ENCODE measurements at regions not wholly inside any gene's neighbourhood (a gene's known extent, or its start where the extent isn't known, plus 50 kb on each side); places are given as distances from the start of the nearest gene placed in this dataset.
"Not testable (repeated sequence)": the region's sequence is repeated elsewhere in the genome, so short reads cannot be mapped to it uniquely, and the experiment has no call there.

- Histone ChIP-seq H3K9me3 (no peaks in the 10 kb centered on the region), H3K4me1 (no peaks in the 10 kb centered on the region), H3K27me3 (no peaks in the 10 kb centered on the region)
Observed at GRCh38 chr17:47057830-47058229, 78.8 kb upstream of the RPRML start.

GRCh38 chr17:47057279-47057678, 78.2 kb upstream of the RPRML start:
- H3K4me1 ChIP-seq, H3K27me3 ChIP-seq, H3K4me3 ChIP-seq, H3K9me3 ChIP-seq, H3K27ac ChIP-seq, DNase-seq: not testable (repeated sequence)
- peaks cover 0 to 34% (median 0%) of the 10 kb centered on the region in 3 donors for H3K36me3 ChIP-seq

More at GRCh38 chr17:47057830-47058229, 78.8 kb upstream of the RPRML start:
- no peak for DNase-seq
- H3K4me3 ChIP-seq = no peak overlapping the region
- H3K36me3 ChIP-seq = peaks cover 0 to 33% (median 0%) of the 10 kb centered on the region in 3 donors
- H3K27ac ChIP-seq = no peak overlapping the region
- no peak for TF ChIP-seq POLR2A (IDR thresholded peaks at IDR 0.05)
- no peak for TF ChIP-seq CTCF (IDR thresholded peaks at IDR 0.05)

GRCh38 chr17:47056687-47057086, 77.6 kb upstream of the RPRML start:
- H3K4me1 ChIP-seq, H3K4me3 ChIP-seq, DNase-seq, H3K27ac ChIP-seq, H3K9me3 ChIP-seq, H3K27me3 ChIP-seq: not testable (repeated sequence)
- peaks cover 0 to 34% (median 0%) of the 10 kb centered on the region in 3 donors for H3K36me3 ChIP-seq
